ENCODE measurements at regions not wholly inside any gene's neighbourhood (a gene's known extent, or its start where the extent isn't known, plus 50 kb on each side); places are given as distances from the start of the nearest gene placed in this dataset.

GRCh38 chr2:6645672-6646071 lies 220.0 kb downstream of the CMPK2 start:
- no peaks in the 10 kb centered on the region for H3K27me3 ChIP-seq (ENCODE audit: insufficient read depth, insufficient read length)

DNA sequence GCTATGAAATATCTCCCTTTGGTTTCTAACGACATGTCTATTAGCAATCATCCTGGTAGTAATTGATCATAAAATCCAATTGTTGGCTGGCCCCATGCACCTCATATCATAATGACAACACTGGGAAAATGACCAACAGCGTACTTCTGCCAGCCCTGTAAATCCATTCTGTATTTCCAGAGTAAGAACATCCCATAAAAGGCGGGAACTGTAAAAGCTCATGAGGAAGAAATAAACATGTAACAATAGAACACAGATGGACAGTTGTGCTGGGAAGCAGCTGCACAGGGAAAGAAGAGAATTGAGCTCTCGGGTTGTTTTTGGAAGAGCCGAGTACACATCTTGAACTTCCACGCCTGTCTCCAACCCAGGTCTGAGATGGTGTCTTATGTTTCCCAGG lies 218.7 kb downstream of the CMPK2 start:
- no peaks in the 10 kb centered on the region for H3K9me3 ChIP-seq (ENCODE audit: insufficient read depth, low read length)
- no peaks in the 10 kb centered on the region for H3K27me3 ChIP-seq (ENCODE audit: insufficient read depth, insufficient read length)
- DNase-seq (ENCODE audit: low read depth, low spot score) = no peak
- TF ChIP-seq YY1 (IDR thresholded peaks at IDR 0.05; ENCODE audit: insufficient read depth, insufficient read length) (no peak), ZNF274 (IDR thresholded peaks at IDR 0.05; ENCODE audit: low read depth, low read length) (no peak), SUZ12 (IDR thresholded peaks at IDR 0.05; ENCODE audit: extremely low read depth, insufficient read depth, insufficient read length) (no peak)
- no peak overlapping the region for H3K4me3 ChIP-seq (ENCODE audit: insufficient read length, low read depth)
- no peaks in the 10 kb centered on the region for H3K4me1 ChIP-seq (ENCODE audit: insufficient read depth, insufficient read length)
- no peaks in the 10 kb centered on the region for H3K36me3 ChIP-seq (ENCODE audit: insufficient read depth, insufficient read length, low read length)
- H3K9ac ChIP-seq (ENCODE audit: insufficient read length, low read depth) = no peak overlapping the region

More at GRCh38 chr2:6645672-6646071, 220.0 kb downstream of the CMPK2 start:
- Histone ChIP-seq H3K4me3 (ENCODE audit: insufficient read length, low read depth) (no peak overlapping the region), H3K36me3 (ENCODE audit: insufficient read depth, insufficient read length, low read length) (no peaks in the 10 kb centered on the region), H3K9ac (ENCODE audit: insufficient read length, low read depth) (no peak overlapping the region), H3K4me1 (ENCODE audit: insufficient read depth, insufficient read length) (no peaks in the 10 kb centered on the region), H3K9me3 (ENCODE audit: insufficient read depth, low read length) (no peaks in the 10 kb centered on the region)
- DNase-seq (ENCODE audit: low read depth, low spot score) = no peak
- TF ChIP-seq YY1 (IDR thresholded peaks at IDR 0.05; ENCODE audit: insufficient read depth, insufficient read length) (no peak), SUZ12 (IDR thresholded peaks at IDR 0.05; ENCODE audit: extremely low read depth, insufficient read depth, insufficient read length) (no peak), ZNF274 (IDR thresholded peaks at IDR 0.05; ENCODE audit: low read depth, low read length) (no peak)

DNA sequence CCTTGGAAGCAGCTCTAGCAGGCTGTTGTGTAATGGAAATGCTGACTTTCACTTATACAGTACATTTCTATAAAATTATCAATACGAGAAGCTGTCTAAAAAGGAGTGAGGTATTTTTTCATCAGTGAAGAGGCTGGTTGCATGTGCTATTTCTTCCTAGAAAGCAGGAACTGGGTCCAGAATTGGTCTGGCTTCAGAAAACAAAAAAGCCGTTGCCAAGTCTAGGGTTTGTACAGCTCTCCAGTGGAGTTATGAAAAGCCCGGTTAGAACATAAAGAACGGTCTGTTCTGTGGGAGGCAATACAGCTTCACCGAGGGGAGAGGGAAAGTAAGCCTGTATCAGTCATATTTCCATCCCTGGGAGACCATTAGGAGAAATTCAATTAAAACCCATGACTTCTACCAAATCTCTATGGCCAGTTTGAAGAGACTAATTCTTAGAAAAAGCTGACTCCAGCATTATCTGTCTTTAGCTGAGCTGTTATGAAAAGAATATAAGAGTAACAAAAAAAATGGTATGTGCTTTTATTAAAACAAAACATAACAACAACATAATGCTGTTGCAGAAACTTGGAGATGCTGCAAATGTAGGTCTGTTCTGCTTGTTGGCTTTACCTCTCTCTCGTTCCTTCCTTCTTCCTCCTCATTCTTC lies 217.0 kb downstream of the CMPK2 start:
- H3K4me1 ChIP-seq (ENCODE audit: insufficient read depth, insufficient read length) = no peaks in the 10 kb centered on the region
- H3K4me3 ChIP-seq (ENCODE audit: insufficient read length, low read depth) = no peak overlapping the region
- H3K9ac ChIP-seq (ENCODE audit: insufficient read length, low read depth) = no peak overlapping the region
- TF ChIP-seq YY1 (IDR thresholded peaks at IDR 0.05; ENCODE audit: insufficient read depth, insufficient read length) (no peak), ZNF274 (IDR thresholded peaks at IDR 0.05; ENCODE audit: low read depth, low read length) (no peak), SUZ12 (IDR thresholded peaks at IDR 0.05; ENCODE audit: extremely low read depth, insufficient read depth, insufficient read length) (no peak)
- H3K27me3 ChIP-seq (ENCODE audit: insufficient read depth, insufficient read length) = no peaks in the 10 kb centered on the region
- no peaks in the 10 kb centered on the region for H3K9me3 ChIP-seq (ENCODE audit: insufficient read depth, low read length)
- DNase-seq (ENCODE audit: low read depth, low spot score) = no peak
- no peaks in the 10 kb centered on the region for H3K36me3 ChIP-seq (ENCODE audit: insufficient read depth, insufficient read length, low read length)

DNA sequence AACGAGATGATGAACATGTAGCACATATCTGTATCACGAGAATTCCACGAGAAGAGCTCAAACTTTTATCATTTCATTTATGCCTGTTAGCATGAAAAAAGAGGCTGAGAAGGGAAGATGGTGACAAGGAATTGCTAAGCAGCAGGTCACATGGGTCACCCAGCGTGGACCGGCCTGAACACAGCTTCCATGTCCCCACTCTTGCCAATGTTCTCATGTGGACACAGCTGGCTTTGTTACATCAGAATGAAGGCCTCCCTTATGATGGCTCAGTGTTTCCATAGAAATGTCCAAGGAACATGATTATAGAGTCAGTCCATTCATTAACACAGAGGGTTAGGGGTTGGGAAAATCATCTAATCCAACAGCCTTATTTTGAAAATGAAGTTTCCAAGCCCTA lies 215.4 kb downstream of the CMPK2 start:
- Histone ChIP-seq H3K9ac (ENCODE audit: insufficient read length, low read depth) (no peak overlapping the region), H3K4me1 (ENCODE audit: insufficient read depth, insufficient read length) (no peaks in the 10 kb centered on the region), H3K9me3 (ENCODE audit: insufficient read depth, low read length) (no peaks in the 10 kb centered on the region), H3K27me3 (ENCODE audit: insufficient read depth, insufficient read length) (no peaks in the 10 kb centered on the region), H3K36me3 (ENCODE audit: insufficient read depth, insufficient read length, low read length) (no peaks in the 10 kb centered on the region), H3K4me3 (ENCODE audit: insufficient read length, low read depth) (no peak overlapping the region)
- no peak for DNase-seq (ENCODE audit: low read depth, low spot score)
- TF ChIP-seq ZNF274 (IDR thresholded peaks at IDR 0.05; ENCODE audit: low read depth, low read length) (no peak), SUZ12 (IDR thresholded peaks at IDR 0.05; ENCODE audit: extremely low read depth, insufficient read depth, insufficient read length) (no peak), YY1 (IDR thresholded peaks at IDR 0.05; ENCODE audit: insufficient read depth, insufficient read length) (no peak)

GRCh38 chr2:6652251-6652650 lies 213.5 kb downstream of the CMPK2 start:
- no peak overlapping the region for H3K9ac ChIP-seq (ENCODE audit: insufficient read length, low read depth)
- no peak for DNase-seq (ENCODE audit: low read depth, low spot score)

DNA sequence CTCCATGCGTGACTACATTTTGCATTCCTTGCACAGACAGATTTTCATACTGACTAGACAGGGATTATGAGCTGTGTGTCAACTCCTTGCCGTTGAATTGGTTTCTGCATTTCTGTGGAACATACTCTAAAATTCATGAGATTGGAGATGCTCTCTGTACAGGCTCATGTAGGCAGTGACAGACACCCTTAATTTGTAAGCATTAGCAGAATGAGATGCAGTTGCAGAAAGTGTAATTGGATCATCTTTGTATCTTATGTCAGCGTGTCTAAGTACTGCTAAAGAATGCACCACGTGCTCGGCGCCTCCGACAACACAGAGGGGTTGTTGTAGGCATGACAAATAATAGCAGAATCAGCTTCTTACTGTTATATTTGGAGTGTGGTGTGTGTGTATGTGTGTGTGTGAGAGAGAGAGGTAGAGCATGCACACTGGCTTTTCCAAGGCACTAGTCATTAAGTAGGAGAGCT lies 212.4 kb downstream of the CMPK2 start:
- Histone ChIP-seq H3K36me3 (ENCODE audit: insufficient read depth, insufficient read length, low read length) (no peaks in the 10 kb centered on the region), H3K9ac (ENCODE audit: insufficient read length, low read depth) (no peak overlapping the region), H3K4me1 (ENCODE audit: insufficient read depth, insufficient read length) (no peaks in the 10 kb centered on the region), H3K27me3 (ENCODE audit: insufficient read depth, insufficient read length) (no peaks in the 10 kb centered on the region), H3K4me3 (ENCODE audit: insufficient read length, low read depth) (no peak overlapping the region), H3K9me3 (ENCODE audit: insufficient read depth, low read length) (no peaks in the 10 kb centered on the region)
- DNase-seq (ENCODE audit: low read depth, low spot score) = no peak
- TF ChIP-seq ZNF274 (IDR thresholded peaks at IDR 0.05; ENCODE audit: low read depth, low read length) (no peak), SUZ12 (IDR thresholded peaks at IDR 0.05; ENCODE audit: extremely low read depth, insufficient read depth, insufficient read length) (no peak), YY1 (IDR thresholded peaks at IDR 0.05; ENCODE audit: insufficient read depth, insufficient read length) (no peak)

More at GRCh38 chr2:6652251-6652650, 213.5 kb downstream of the CMPK2 start:
- H3K4me1 ChIP-seq (ENCODE audit: insufficient read depth, insufficient read length) = no peaks in the 10 kb centered on the region
- TF ChIP-seq ZNF274 (IDR thresholded peaks at IDR 0.05; ENCODE audit: low read depth, low read length) (no peak), SUZ12 (IDR thresholded peaks at IDR 0.05; ENCODE audit: extremely low read depth, insufficient read depth, insufficient read length) (no peak)
- no peaks in the 10 kb centered on the region for H3K9me3 ChIP-seq (ENCODE audit: insufficient read depth, low read length)
- no peaks in the 10 kb centered on the region for H3K36me3 ChIP-seq (ENCODE audit: insufficient read depth, insufficient read length, low read length)
- H3K27me3 ChIP-seq (ENCODE audit: insufficient read depth, insufficient read length) = no peaks in the 10 kb centered on the region
- no peak overlapping the region for H3K4me3 ChIP-seq (ENCODE audit: insufficient read length, low read depth)

- H3K4me3 ChIP-seq (ENCODE audit: insufficient read length, low read depth) = no peak overlapping the region
- H3K36me3 ChIP-seq (ENCODE audit: insufficient read depth, insufficient read length, low read length) = no peaks in the 10 kb centered on the region
- no peaks in the 10 kb centered on the region for H3K9me3 ChIP-seq (ENCODE audit: insufficient read depth, low read length)
- H3K27me3 ChIP-seq (ENCODE audit: insufficient read depth, insufficient read length) = no peaks in the 10 kb centered on the region
- TF ChIP-seq ZNF274 (IDR thresholded peaks at IDR 0.05; ENCODE audit: low read depth, low read length) (no peak), SUZ12 (IDR thresholded peaks at IDR 0.05; ENCODE audit: extremely low read depth, insufficient read depth, insufficient read length) (no peak), YY1 (IDR thresholded peaks at IDR 0.05; ENCODE audit: insufficient read depth, insufficient read length) (no peak)
- no peak for DNase-seq (ENCODE audit: low read depth, low spot score)
- H3K9ac ChIP-seq (ENCODE audit: insufficient read length, low read depth) = no peak overlapping the region
- no peaks in the 10 kb centered on the region for H3K4me1 ChIP-seq (ENCODE audit: insufficient read depth, insufficient read length)
Measured at GRCh38 chr2:6654279-6654678, 211.4 kb downstream of the CMPK2 start.

Measured in NT2/D1 (cell line).